Head of caudate nucleus (tissue), 42 donors: ENCODE measurements at regions not wholly inside any gene's neighbourhood (a gene's known extent, or its start where the extent isn't known, plus 50 kb on each side); places are given as distances from the start of the nearest gene placed in this dataset.
"Not testable (repeated sequence)": the region's sequence is repeated elsewhere in the genome, so short reads cannot be mapped to it uniquely, and the experiment has no call there.

ENCODE experiments used
- DNase-seq, 42 donors: peaks; one replicate each; pipeline versions ENCODE4 v3.0.0 to v3.0.0-alpha.2; 2020 to 2021; ENCODE audit warnings: mixed read lengths in 7 of 42
- intact Hi-C: fragments of 100-400 bp; cut with DNase I; formaldehyde crosslinking; loops from one replicate; pipeline ENCODE4 v1.15.0; 2022

- intact Hi-C loops: no loop called here
- DNase-seq: no peak
Measured at GRCh38 chr5:97943036-97943435, 760.0 kb upstream of the RIOK2 start.

GRCh38 chr5:97951139-97951538, 768.1 kb upstream of the RIOK2 start:
- intact Hi-C loops: no loop called here
- DNase-seq: no peak

DNA sequence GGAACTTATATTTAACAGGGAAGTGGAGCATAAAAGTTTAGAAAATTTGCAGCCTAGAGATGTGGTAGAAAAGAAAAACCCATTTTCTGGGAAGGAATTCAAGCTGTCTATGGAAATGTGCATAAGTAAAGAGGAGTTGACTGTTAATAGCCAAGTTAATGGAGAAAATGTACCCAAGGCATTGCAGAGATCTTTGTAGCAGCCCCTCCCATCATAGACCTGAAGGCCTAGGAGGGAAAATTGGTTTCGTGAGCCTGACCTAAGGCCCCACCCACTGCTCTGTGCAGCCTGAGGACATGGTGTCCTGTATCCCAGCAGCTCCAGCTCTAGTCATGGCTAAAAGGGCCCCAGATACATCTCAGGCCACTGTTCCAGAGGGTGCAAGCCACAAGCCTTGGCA, 772.4 kb upstream of the RIOK2 start:
- intact Hi-C loops: no loop called here
- DNase-seq: no peak

DNA sequence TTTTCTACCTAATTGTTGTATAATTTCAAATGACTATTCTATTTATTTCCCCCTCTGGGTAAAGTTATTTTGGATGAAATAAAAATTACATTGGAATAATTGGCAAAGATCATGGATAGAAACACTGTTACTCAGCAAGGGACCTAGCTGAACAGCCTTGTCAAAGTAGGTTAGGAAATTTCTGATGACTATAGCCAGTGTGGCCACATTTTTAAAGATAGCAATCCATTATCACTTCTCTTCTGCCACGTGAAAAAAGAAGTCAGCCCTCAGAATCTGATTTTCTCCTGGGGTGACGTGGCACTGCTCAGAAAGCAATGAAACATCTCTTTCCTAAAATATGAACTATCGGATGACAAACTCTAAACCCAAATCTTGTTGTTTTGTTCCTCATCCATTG, 784.2 kb upstream of the RIOK2 start:
- DNase-seq: no peak
- intact Hi-C loops: no loop called here

GRCh38 chr5:97968346-97968745, 785.3 kb upstream of the RIOK2 start:
- intact Hi-C loops: no loop called here
- no peak for DNase-seq

- DNase-seq: no peak
Measured at GRCh38 chr5:97979740-97980139, 793.7 kb upstream of the RGMB start.

GRCh38 chr5:97980291-97980690, 793.2 kb upstream of the RGMB start:
- intact Hi-C loops: no loop called here
- DNase-seq: no peak

More at GRCh38 chr5:97979740-97980139, 793.7 kb upstream of the RGMB start:
- intact Hi-C loops: no loop called here

GRCh38 chr5:97986069-97986468, 787.4 kb upstream of the RGMB start:
- intact Hi-C loops: no loop called here
- DNase-seq: no peak

DNA sequence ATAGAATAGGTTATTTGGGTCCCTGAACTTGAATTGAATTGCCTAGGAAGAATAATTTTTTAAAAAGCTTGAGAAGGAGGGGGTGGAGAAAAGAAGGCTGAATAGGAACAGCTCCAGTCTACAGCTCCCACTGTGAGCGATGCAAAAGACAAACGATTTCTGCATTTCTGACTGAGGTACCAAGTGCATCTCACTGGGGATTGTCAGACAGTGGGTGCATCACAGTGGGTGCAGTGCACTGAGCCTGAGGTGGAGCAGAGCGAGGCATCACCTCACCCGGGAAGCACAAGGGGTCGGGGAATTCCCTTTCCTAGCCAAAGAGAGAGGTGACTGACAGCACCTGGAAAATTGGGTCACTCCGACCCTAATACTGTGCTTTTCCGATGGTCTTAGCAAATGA, 782.2 kb upstream of the RGMB start:
- intact Hi-C loops: no loop called here
- DNase-seq: peak in 20 of 42 donors; percentile 10 to 76 (median 38)

GRCh38 chr5:97998941-97999340, 774.5 kb upstream of the RGMB start:
- DNase-seq: peak in 20 of 42 donors; percentile 4 to 80 (median 36)
- intact Hi-C loops: no loop called here

DNA sequence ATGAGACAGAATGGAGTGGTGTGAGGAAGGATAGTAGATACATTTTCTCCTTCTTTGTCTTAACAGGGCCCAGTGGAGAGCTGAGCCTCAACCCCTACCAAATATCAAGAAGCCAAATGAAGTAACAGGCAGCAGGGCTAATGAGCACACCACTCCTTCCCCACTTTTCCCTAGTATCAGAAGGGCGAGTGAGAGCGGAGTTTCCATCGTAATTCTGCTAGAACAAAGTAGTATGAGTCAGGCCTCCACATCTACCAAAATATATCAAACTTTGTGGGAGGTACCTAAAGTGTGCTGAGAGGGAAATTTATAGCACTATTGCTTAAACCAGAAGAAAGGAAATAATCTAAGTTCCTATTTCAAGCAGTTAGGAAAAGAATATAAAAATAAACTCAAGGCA, 769.0 kb upstream of the RGMB start:
- intact Hi-C loops: no loop called here
- peak in 16 of 42 donors; percentile 4 to 66 (median 26) for DNase-seq

DNA sequence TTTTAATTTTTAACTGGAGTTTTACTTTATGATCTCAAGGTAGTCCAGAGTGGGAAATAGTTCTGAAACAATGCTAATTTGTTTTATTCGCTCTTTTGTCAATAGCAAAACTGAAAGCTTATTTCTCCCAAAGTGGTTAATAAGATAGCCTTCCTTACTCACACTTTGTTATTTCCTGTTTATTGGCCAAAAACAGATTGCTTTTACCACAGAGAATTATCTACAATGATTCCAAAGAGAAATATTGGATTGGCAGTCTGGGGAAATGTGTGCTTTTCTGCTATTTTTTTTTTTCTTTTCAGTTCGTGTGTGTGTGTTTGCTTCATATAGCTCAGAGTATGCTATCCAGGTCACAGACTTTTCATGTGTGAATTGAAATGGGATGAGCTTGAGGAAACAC, 756.7 kb upstream of the RGMB start:
- no peak for DNase-seq
- intact Hi-C loops: no loop called here

DNA sequence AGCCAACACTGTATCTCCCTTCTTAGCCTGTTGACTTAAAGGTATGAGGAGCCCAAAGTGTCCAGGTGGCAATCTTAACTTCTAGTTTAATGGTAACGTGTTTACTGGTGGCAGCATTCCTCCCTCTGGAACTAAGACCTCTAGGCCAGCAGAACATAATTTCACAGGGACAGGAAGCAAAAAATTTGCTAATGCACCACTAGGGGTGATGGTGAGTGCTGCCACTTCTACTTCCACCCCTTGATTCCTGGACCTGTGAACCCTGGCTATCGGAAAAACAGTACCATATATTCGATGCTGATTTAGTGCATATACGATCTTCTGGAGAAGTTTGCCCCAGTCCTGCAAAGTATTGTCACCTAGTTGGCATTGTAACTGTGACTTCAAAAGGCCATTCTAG, 743.2 kb upstream of the RGMB start:
- DNase-seq, intact Hi-C loops: not testable (repeated sequence)

DNA sequence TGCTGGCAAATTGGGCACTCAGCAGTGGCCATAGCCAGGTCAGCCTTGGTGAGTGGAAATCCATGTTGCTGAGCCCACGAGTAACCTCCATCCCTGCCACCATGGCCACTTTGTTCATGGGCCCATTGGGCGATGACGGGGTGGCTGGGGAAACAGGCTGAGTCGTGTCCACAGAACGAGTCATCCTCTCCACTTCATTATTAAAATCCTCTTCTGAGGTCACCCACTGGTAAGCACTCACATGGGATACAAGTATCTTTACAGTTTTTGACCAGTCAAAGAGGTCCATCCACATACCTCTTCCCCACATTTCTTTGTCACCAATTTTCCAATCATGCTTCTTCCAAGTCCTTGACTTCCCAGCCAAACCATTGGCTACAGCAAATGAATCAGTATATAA, 742.4 kb upstream of the RGMB start:
- DNase-seq, intact Hi-C loops: not testable (repeated sequence)

- DNase-seq: no peak
- intact Hi-C loops: no loop called here
Measured at GRCh38 chr5:98031496-98031895, 742.0 kb upstream of the RGMB start.

GRCh38 chr5:98031926-98032325, 741.5 kb upstream of the RGMB start:
- intact Hi-C loops: no loop called here
- DNase-seq: no peak

- DNase-seq: no peak
- intact Hi-C loops: no loop called here
Measured at GRCh38 chr5:98041661-98042060, 731.8 kb upstream of the RGMB start.

GRCh38 chr5:98042521-98042920, 730.9 kb upstream of the RGMB start:
- intact Hi-C loops: no loop called here
- DNase-seq: no peak

DNA sequence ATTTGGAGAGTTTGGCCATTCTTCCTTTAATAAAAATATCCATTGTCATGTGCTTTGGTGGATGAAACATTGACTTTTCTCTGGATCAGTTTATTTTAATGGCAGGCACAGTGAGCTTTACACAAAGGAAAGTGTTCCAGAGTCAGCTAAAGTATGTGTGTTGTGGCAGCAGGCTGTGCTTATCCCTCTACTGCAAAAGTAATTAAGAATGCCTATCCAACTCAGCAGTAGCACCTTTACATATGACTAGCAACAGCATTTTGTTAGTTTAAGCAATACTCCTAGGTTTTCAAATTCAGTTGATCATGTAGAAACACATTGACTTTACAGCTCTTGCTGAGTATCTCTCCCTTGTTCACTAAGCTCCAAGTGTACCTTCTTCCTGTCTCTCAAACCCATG, 730.5 kb upstream of the RGMB start:
- DNase-seq: no peak
- intact Hi-C loops: no loop called here

- DNase-seq: no peak
- intact Hi-C loops: no loop called here
Measured at GRCh38 chr5:98050583-98050982, 722.9 kb upstream of the RGMB start.

DNA sequence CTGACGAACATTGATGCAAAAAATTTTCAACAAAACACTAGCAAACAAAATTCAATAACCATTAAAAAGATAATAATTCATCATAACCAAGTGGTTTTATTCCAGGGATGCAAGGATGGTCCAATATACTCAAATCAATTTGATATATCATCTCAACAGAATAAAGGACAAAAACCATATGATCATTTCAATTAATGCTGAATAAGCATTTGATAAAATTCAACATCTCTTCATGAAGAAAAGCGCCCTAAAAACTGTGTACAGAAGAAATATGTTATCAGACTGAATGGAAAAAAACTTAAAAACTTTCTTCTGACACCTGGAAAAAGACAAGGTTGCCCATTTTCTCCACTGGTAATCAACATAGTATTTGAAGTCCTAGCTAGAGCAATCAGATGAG, 720.3 kb upstream of the RGMB start:
- intact Hi-C loops: no loop called here
- DNase-seq: no peak

DNA sequence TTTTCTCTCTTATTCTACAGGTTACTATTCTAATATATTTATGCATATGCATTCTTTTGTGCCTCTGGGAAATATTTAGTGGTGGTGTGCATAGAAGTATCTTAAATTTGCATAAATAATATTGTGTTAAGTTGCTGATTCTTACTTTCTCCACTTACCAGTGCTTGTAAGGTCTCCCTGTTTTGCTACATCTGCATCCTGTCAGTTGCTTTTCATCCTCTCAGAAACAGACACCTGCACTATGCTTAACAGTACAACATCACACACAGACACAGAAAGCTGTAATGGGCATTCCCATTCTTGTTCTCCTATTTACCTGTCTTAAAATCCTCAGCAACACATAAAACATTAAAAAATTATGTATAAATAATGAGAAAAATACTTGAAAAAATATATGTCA, 713.3 kb upstream of the RGMB start:
- intact Hi-C loops: no loop called here
- DNase-seq: no peak
